Activated CD4-positive, alpha-beta T cell treated with anti-CD3 and anti-CD28 coated beads, Interleukin-2, Interleukin-6, amounts not matched to agents 100 ng/mL and 50 ng/mL, durations not matched to agents 16 hours and 8 hours (primary cell): ENCODE measurements at regions not wholly inside any gene's neighbourhood (a gene's known extent, or its start where the extent isn't known, plus 50 kb on each side); places are given as distances from the start of the nearest gene placed in this dataset.

Experiments used
- DNase-seq: peaks from one replicate; pipeline ENCODE4 v3.0.0-alpha.2; 2020

- DNase-seq = no peak
Measured at GRCh38 chr5:5044247-5044840, 95.8 kb upstream of the ADAMTS16 start.

DNA sequence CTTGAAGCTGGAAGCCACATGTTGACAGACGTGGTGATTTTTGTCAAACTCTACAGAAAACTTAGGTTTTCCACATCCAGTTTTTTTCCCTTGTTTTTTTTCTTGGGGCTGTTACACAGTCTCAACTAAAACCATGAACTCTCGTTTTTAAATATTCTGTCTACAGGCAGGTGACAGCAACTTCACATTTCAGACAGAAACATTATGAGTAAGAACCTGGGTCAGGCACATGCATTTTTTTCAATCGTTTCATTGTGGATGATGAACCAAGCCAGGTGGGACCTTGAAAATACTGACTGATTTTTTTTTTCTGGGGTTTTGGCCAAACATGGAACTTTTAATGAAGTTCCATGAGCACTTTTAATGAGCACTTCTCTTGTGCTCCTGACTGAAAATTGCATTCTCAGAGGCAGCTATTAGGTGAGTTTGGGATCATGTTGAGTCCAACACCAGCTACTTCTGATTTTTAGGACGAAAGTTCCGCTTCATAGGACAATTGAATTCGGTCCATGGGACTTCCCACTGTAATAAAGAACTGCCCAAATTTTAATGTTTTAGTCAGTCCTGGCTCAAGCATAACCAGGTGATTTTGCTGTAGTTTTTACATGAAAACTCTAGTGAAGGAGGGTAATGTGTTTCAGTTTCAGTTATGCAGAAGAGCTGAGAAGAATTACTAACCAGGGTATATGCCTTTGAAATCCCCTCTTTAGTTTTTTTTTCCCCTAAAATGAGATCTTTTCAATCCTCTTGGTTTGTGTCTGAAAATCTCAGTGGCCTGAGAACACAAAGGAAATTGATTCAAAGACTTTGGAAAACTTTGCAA lies 93.2 kb upstream of the ADAMTS16 start:
- DNase-seq = no peak

- DNase-seq = no peak
Measured at GRCh38 chr5:5050801-5051200, 89.3 kb upstream of the ADAMTS16 start.

GRCh38 chr5:5055712-5056111 lies 84.4 kb upstream of the ADAMTS16 start:
- DNase-seq = no peak

DNA sequence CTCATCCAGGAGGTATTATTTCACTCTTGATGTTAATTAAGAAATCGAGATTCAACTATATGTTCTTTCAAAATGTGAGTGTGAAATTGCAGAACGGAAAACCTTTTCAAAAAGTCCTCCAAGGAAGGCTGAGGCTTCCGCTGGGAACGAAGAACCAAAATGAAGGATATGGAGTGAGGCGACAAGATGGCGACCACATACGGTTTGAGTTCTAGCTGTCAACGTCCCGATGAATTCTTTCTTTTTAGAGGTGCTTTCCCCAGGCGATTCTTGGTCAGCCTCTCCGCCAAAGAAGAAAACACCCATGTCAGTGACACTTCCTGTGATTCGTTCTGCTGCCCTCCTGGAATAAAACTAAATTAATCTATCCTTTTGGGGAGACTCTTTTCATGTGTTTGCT lies 78.3 kb upstream of the ADAMTS16 start:
- no peak for DNase-seq

DNA sequence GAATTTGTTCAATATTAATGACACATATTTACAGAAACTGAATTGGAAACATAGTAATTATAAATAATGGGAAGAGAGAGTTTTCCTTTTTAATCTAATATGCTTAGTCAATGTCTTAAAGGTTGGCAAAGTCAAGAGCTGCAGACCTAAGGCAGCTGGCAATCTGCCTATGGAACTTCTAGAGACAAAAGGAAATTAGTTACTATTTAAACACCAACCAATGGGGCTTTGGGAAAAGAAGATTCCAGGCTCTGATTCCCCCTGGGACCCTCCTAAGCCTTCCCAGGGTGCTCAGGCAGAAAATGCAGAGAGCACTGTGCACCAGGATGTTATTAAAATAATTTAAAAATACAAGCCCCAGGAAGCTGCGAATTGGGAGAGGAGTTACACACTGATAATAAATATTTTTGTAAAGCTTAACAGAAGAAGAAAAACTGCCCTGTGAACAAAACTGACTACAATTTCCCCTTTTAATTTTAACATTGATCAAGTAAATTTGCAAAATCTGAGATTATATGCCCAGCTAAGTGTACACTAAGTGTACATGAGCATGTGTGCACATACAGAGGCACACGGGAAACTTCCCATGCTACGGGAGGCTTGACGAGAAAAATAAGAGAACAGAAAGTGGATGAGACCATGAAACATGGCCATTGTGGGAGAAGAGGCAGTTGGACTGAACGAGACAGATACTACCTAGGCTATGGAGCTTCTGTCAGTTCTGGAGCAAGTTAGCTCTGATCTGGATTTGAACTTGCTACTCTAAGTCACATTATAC lies 77.4 kb upstream of the ADAMTS16 start:
- DNase-seq = no peak

DNA sequence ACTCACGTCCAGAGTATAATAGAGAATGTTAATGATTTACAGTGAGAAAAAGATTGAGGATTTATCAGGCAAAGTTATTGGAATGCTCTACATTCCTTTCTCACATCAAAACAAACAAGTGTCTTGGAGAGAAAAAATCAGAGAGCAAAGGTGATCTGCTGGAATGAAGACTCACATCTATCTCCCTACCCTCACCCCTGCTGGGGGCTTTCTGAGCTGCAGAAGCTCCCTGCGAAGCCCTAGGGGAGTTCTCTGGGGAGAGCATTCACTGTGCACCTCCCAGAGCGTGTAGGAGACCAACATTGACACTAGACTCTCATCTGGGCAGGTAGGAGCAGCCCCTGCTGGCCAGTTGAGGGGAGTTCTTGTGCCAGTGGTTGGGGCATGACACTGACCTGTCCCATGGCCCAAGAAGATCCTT lies 76.6 kb upstream of the ADAMTS16 start:
- DNase-seq = no peak

DNA sequence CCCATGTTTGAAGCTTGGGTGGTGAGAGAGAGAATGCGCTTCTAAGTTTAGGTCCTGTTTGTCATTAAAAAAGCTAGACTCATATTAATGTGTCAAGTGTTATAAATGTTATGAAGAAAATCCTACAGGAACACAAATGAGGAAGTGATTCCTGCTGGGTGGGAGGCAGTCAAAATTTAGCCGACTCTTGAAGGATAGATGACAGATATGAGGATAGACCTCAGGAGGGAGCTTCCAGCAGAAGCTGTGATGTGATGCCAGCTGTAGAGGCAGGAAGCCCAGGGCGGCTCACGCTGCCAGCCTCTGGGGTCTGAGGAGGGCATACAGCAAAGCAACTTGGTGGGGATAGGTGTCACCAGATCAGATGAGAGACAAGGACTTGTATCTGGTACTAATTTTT lies 74.7 kb upstream of the ADAMTS16 start:
- DNase-seq = no peak

GRCh38 chr5:5066276-5067186 lies 73.6 kb upstream of the ADAMTS16 start:
- no peak for DNase-seq

- no peak for DNase-seq
Measured at GRCh38 chr5:5069851-5070250, 70.3 kb upstream of the ADAMTS16 start.

DNA sequence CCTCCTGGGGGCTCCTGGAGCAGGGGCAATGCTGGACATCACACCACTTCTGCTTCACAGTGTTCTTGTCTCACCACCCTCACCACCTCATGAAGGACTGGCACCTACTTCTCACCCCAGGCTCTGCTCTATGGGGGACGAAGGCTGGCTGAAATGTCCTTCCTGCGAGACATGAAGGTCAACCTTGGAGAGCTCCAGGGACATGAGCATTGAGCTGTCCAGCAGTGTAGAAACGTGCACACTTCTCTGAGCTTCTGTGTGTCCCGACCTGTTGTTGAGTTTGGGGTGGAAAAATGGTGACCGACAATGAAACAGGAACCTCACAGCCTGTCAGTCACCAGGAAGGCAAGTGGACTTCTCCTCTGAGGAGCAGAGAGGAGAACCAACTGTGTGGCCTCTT lies 68.6 kb upstream of the ADAMTS16 start:
- no peak for DNase-seq

- DNase-seq = no peak
Measured at GRCh38 chr5:5077236-5077635, 62.9 kb upstream of the ADAMTS16 start.

DNA sequence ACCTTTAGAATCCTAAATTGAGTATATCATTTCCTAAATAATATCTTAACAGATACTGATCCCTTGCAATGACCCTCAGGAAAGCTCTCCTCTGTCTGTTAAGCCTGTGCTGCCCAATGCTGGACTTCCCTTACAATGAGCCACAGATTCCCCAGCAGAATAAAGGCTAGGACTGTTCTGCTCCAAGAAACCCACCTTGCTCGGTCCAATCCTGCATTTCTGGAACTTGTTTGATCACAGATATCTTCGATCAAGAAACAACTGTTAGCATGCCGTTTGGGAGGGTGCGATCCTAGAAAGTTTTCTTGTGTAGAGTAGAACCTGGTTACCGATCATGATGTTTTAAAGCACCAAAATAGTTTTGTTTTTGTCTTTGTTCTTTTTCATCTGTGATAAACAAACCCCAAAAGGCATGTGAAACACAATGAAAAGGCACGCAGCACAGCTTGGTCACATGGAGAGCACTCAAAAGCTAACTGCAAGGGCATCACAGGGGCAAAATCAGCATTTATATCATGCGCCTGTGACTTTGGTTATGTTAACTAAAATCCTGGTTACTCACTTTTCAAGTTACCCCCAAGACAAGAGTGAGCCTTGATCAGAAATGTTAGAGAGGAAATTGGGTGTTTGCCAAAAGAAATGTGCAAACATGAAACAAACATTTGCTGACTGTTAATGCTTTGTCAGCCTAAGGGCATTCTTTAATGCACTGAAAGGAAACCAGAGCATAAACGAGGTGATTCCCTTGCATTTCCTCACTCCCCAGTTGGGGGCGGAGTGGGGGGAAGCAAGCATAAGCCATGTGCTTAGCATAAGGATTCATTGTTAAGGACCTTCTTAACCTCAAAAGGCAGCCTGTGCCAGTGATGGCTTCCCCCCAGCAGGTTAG lies 61.9 kb upstream of the ADAMTS16 start:
- no peak for DNase-seq

DNA sequence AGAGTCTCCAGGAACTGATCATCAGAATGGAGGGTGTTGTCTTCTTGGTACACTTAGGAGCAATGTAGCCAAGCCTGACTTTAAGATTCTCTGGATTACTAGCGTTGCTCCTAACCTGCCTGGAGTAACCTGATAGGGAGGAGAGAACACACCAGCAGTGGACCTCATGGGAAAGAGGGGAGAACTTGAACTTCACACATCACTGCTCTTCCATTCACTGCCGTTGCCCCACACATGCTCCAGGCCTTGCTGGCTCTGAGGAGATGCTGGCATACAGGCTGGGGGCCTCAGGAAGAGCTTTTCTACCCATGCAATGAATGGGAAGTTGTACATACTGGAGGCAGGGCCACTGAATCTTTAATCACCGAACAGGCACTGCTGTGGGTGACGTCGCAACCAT lies 60.3 kb upstream of the ADAMTS16 start:
- no peak for DNase-seq

DNA sequence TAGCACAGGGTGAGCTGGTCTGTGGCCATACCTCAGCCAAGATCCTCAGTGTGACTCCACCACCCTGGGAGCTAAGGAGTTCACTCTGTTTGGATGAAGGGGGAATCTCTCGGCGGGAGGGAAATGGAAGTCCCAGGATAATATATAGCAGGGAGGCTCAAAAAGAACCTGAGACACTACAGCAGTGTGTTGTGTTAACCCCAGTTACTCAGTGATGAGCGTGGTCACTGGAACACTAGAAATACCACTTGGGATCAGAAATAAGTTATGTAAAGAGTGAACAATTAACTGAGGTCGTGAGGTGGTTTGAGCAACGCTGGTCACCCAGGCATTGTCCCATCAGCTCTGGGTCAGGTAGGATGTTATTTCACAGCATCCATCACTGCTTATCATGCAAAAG lies 59.3 kb upstream of the ADAMTS16 start:
- no peak for DNase-seq

DNA sequence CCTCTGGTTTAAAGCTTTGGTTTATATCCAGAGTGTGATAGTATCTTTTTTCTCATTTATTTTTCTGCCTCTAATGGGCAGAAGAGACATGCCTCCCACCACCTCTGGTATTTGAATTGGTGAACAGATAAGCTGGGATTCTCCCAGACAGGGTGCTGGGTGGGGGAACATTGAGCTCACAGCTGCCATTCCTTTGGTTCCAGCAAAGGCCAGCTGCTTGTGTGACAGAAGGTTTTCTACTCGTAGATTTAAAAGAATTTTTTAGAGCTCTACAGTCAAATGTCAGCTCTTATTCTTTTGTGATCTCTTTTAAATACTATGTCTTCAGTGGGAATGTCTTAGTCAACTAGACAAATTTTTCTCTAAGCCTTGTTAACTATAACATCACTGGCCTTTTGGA lies 54.7 kb upstream of the ADAMTS16 start:
- DNase-seq = no peak

DNA sequence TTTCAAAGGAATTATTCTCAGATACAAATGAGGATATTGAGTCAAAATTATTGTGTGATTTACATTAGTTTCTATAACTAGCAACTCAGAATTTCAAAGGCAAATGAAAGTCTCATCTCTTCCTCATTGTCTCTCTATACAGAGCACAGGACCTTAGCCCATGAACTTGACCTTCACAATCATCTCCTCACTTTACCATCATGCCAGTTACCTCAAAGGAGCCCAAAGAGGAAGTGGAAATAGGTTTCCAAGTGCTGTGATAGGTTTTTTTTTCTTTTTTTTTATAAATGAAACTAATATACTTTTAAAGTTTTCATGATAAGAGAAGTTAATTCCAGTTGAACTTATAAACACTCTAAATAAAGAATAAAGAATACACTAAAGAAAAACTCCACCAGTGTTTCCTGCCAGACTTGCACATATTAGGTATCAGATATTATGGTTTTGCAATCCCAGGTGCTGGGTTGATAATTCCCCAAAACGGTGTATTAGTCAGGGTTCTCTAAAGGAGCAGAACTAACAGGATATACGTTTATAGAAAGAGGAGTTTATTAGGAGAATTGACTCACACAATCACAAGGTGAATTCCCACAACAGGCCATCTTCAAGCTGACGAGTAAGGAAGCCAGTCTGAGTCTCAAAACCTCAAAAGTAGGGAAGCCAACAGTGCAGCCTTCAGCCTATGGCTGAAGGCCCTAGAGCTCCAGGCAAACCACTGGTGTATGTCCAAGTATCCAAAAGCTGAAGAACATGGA lies 50.1 kb upstream of the ADAMTS16 start:
- no peak for DNase-seq
